ENCODE measurements at regions not wholly inside any gene's neighbourhood (a gene's known extent, or its start where the extent isn't known, plus 50 kb on each side); places are given as distances from the start of the nearest gene placed in this dataset.

DNA sequence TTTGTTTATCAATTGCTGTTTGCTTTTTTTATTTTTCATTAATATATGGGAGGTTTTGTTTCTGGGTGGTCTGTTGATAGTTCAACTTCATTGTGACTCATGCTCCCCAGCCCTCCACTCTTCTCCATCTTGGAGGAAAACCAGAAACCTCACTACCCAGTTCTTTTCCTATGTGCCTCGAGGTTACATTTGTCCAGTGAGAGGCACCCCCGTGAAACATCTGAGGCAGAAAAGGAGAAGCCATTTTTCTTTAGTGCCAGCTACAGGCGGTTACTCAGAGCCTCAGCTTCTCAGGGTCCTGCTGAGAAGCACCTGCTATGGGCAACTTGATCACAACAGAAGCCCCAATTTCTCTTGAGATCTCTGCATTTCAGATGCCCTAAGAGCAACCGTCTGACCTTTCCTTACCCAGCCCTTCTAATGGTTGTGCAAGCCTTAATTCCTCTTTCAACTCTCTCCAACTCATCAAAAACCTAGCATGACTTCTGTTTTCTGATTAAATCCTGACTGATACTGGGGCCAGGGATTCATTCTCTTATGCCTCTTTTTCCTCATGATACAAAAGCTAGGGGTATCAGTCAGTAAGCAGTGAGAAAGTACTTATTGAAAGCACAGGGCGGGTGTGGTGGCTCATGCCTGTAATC lies 144.6 kb downstream of the ELOVL4 start:
- Mint-ChIP-seq H3K4me1 (no peaks in the 10 kb centered on the region), H3K9me3 (peaks cover 0 to 22% (median 0%) of the 10 kb centered on the region in 7 donors), H3K4me3 (no peak overlapping the region), H3K27ac (no peak overlapping the region), H3K36me3 (peaks cover 0 to 3% of the 10 kb centered on the region in 2 donors), H3K27me3 (peaks cover 14 to 21% (median 16%) of the 10 kb centered on the region in 3 donors)
- ATAC-seq (ENCODE audit: low read depth in 2 of 2): no peak
- DNase-seq: no peak

DNA sequence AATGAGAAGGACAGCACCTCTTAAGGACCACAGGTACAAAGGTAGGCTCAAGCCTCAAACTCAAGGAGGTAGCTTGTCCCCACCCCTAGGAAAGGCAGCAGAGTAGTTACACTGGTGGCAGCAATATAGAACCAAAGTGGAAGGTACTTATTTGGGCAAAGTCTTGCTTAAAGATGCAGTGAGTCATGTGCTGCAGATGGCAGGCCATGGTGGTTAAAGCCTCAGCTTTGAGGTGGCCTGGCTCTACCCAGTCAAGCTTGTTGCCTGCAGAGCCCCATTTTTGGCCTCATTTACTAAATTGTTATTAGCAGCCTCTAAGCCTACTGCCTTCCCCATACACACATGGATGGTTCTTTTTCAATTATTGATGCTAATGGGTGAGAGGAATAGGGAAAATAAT lies 146.0 kb downstream of the ELOVL4 start:
- DNase-seq (no peak), ATAC-seq (ENCODE audit: low read depth in 2 of 2) (no peak)
- Mint-ChIP-seq H3K27ac (peak overlapping the region in 1 of 6 donors; percentile 71), H3K4me1 (no peaks in the 10 kb centered on the region), H3K27me3 (peaks cover 9 to 21% (median 15%) of the 10 kb centered on the region in 3 donors), H3K9me3 (peaks cover 0 to 13% (median 0%) of the 10 kb centered on the region in 7 donors), H3K36me3 (no peaks in the 10 kb centered on the region), H3K4me3 (no peak overlapping the region)

DNA sequence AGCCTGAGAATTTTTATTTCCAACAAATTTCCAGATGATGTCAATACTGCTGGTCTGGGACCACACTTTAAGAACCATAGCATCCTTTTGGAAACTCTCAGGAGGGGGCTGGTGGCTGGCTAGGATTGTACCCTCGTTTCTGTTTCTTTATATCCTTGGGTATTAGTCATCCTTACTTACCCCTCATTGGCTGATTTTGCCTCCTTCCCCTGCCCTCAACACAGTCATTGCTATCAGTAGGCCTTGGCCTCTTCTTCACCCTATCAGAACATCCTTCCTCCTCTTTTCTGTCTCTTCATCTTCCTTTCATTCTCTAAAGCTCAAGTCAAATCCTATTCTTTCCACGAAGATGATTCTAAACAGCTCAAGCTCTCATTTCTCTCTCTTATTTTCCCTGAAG lies 148.5 kb downstream of the ELOVL4 start:
- no peaks in the 10 kb centered on the region for H3K9me3 Mint-ChIP-seq
- H3K36me3 Mint-ChIP-seq: no peaks in the 10 kb centered on the region
- no peak for DNase-seq
- no peak for ATAC-seq (ENCODE audit: low read depth in 2 of 2)
- H3K27ac Mint-ChIP-seq: no peak overlapping the region
- H3K4me3 Mint-ChIP-seq: no peak overlapping the region
- H3K27me3 Mint-ChIP-seq: peaks cover 8 to 16% (median 11%) of the 10 kb centered on the region in 3 donors
- no peaks in the 10 kb centered on the region for H3K4me1 Mint-ChIP-seq

DNA sequence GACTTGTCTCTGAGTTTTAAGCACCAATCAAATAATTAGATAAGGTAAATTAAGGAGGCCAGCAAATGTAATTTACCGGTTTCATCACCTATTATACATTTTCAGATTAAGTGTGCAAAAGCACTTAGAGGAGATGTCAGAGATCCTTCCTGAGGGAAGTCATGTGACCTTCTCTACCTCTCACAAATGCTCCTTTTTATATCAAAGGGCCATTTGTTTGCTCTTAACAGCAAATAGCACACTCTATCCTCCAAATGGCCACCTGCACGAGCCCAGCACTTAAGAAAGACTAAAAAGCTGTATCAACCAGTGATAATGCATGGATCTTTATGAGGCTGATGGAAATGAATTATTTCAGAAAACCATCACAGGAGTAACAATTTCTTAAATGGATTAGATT lies 149.4 kb downstream of the ELOVL4 start:
- Mint-ChIP-seq H3K4me1 (no peaks in the 10 kb centered on the region), H3K27me3 (peaks cover 11 to 16% (median 12%) of the 10 kb centered on the region in 3 donors), H3K4me3 (no peak overlapping the region), H3K27ac (peak overlapping the region in 1 of 6 donors; percentile 13), H3K9me3 (no peaks in the 10 kb centered on the region), H3K36me3 (no peaks in the 10 kb centered on the region)
- DNase-seq (no peak), ATAC-seq (ENCODE audit: low read depth in 2 of 2) (no peak)

DNA sequence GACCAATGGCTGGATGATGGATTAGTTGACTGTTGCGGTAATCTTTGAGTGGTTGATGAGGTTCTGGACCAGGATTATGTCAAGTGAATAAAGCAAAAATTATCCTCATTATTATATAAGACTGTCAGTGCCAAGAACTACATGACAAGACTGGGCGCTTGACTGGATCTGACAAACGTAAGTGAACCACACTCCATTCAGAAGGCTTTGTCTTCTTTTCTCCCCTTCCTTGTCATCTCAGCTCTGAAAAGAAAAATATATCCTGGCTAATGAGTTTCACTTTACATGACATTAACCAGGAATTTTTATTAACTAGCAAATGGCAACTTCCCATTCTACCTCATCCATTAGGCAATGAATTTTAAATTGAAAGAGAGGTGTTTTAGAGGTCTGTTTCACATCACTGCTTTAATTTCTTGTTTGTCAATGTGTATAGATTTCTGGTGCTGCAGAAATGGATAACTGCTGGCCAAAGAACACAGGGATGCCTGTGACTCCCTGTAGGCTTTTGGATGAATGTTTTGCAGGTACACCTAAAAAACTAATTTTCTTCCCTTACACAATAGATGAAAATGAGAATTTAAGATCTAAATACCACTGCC lies 150.1 kb downstream of the ELOVL4 start:
- H3K36me3 Mint-ChIP-seq: no peaks in the 10 kb centered on the region
- no peak overlapping the region for H3K27ac Mint-ChIP-seq
- H3K4me3 Mint-ChIP-seq: no peak overlapping the region
- H3K27me3 Mint-ChIP-seq: peaks cover 11 to 18% (median 16%) of the 10 kb centered on the region in 3 donors
- H3K9me3 Mint-ChIP-seq: no peaks in the 10 kb centered on the region
- DNase-seq (no peak), ATAC-seq (ENCODE audit: low read depth in 2 of 2) (no peak)
- H3K4me1 Mint-ChIP-seq: no peaks in the 10 kb centered on the region

DNA sequence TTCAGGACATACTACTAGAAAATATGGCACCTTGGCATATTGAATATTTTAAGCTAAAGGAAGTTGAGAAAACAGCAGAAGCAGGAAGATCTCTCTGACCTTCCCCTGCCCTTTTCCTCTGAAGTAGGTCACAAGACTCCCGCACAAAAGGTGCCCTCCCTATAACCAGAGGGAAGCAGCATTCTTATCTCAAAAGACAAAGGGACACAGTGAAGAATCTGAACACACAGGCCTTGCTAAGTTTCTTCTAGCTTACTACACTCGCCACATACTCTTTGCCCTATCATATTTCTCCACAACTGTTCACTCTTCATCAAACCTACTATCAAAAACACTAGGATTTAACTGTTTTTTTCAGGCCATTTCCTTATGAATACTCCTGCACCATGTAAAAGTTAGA lies 151.2 kb downstream of the ELOVL4 start:
- H3K27ac Mint-ChIP-seq: no peak overlapping the region

DNA sequence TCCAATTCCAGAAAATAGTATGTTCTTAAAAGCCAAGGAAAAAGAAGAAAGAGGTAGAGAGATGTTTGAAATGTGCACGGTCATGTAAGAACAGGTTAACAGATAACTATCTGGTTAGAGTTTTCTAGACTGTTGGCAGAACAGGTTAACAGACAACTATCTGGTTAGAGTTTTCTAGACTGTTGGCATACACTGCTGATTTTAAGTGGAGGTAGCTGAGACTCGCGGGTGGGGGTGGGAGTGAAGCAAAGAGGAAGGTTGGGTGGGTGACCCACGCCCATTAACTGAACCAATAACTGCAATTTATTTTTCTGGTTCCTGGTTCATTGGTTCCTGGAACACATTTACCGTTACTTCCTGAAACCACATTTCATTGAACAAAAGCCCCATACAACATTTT lies 157.5 kb downstream of the ELOVL4 start:
- peaks cover 10 to 20% (median 13%) of the 10 kb centered on the region in 3 donors for H3K27me3 Mint-ChIP-seq
- H3K36me3 Mint-ChIP-seq: no peaks in the 10 kb centered on the region
- ATAC-seq (ENCODE audit: low read depth in 2 of 2) (no peak), DNase-seq (no peak)
- no peak overlapping the region for H3K4me3 Mint-ChIP-seq
- no peaks in the 10 kb centered on the region for H3K9me3 Mint-ChIP-seq
- peak overlapping the region in 1 of 6 donors; percentile 0 for H3K27ac Mint-ChIP-seq
- H3K4me1 Mint-ChIP-seq: no peaks in the 10 kb centered on the region

More for the DNA sequence above, 151.2 kb downstream of the ELOVL4 start:
- Mint-ChIP-seq H3K9me3 (no peaks in the 10 kb centered on the region), H3K4me1 (no peaks in the 10 kb centered on the region), H3K4me3 (no peak overlapping the region), H3K36me3 (no peaks in the 10 kb centered on the region), H3K27me3 (peaks cover 11 to 19% (median 16%) of the 10 kb centered on the region in 3 donors)
- ATAC-seq (ENCODE audit: low read depth in 2 of 2): no peak
- no peak for DNase-seq

DNA sequence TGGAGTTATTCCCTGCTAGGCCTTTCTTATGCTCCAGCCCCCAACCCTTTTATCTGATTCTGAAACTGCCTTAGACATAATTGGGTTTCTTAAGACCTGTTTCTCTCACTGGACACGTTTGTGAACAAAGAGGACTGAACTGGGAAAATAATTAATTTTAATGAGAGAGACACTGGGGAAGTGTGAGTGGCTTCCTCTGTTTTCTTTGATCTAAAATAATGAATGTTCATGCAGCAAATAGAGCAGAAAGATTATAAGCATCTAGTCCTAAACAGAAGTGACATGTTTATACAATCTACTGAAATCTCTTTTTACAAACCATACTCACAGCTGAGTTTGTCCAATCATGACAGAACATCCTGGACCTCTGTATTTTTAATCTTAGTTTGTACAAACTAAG lies 157.6 kb downstream of the SH3BGRL2 start:
- H3K4me3 Mint-ChIP-seq: no peak overlapping the region
- H3K36me3 Mint-ChIP-seq: no peaks in the 10 kb centered on the region
- H3K27me3 Mint-ChIP-seq: peaks cover 6 to 32% (median 22%) of the 10 kb centered on the region in 3 donors
- DNase-seq (no peak), ATAC-seq (ENCODE audit: low read depth in 2 of 2) (no peak)
- no peak overlapping the region for H3K27ac Mint-ChIP-seq
- no peaks in the 10 kb centered on the region for H3K4me1 Mint-ChIP-seq
- H3K9me3 Mint-ChIP-seq: no peaks in the 10 kb centered on the region

DNA sequence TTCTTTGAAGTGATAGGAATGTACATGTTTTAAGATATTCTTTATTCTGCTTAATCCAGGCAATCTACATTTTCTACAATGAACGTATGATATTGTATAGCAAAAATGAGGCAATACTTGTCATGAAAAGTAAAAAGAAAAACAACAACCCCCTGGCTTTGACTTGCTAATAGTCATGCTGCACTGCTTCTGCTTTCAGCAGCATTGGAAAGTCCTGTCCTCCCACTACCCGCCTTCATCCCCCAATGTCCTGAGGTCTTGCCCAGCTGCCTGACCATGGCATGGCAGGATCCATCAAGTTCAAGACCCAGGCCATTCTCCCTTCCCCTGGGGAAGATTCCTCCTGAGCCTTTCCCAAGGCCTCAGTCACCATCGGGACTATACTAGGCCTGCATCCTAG lies 156.5 kb downstream of the SH3BGRL2 start:
- peaks cover 8 to 27% (median 22%) of the 10 kb centered on the region in 3 donors for H3K27me3 Mint-ChIP-seq

DNA sequence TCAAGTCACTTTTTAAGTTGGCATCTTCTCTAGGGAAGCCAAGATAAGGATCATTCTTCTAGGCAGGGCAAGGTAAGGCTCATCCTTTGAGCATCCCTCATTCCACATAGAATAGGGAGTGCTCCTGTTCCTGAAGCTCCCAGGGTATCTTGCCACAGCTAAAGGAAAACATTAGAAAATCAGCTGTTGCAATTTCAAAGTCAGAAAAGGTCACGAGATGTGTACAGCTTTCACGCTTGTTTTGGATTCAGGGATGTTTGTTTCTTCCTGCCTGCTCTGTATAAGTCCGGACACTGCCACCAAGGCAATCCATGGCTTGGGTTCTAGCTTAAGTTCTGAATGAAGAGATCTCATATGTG lies 153.2 kb downstream of the SH3BGRL2 start:
- Mint-ChIP-seq H3K36me3 (no peaks in the 10 kb centered on the region), H3K27me3 (peaks cover 12 to 22% (median 22%) of the 10 kb centered on the region in 3 donors), H3K4me3 (no peak overlapping the region), H3K9me3 (no peaks in the 10 kb centered on the region), H3K4me1 (no peaks in the 10 kb centered on the region), H3K27ac (no peak overlapping the region)
- DNase-seq: no peak
- ATAC-seq (ENCODE audit: low read depth in 2 of 2): no peak

More for the DNA sequence above, 156.5 kb downstream of the SH3BGRL2 start:
- no peaks in the 10 kb centered on the region for H3K36me3 Mint-ChIP-seq
- no peak for DNase-seq
- H3K4me1 Mint-ChIP-seq: no peaks in the 10 kb centered on the region
- no peak overlapping the region for H3K27ac Mint-ChIP-seq
- H3K4me3 Mint-ChIP-seq: no peak overlapping the region
- H3K9me3 Mint-ChIP-seq: no peaks in the 10 kb centered on the region
- no peak for ATAC-seq (ENCODE audit: low read depth in 2 of 2)

DNA sequence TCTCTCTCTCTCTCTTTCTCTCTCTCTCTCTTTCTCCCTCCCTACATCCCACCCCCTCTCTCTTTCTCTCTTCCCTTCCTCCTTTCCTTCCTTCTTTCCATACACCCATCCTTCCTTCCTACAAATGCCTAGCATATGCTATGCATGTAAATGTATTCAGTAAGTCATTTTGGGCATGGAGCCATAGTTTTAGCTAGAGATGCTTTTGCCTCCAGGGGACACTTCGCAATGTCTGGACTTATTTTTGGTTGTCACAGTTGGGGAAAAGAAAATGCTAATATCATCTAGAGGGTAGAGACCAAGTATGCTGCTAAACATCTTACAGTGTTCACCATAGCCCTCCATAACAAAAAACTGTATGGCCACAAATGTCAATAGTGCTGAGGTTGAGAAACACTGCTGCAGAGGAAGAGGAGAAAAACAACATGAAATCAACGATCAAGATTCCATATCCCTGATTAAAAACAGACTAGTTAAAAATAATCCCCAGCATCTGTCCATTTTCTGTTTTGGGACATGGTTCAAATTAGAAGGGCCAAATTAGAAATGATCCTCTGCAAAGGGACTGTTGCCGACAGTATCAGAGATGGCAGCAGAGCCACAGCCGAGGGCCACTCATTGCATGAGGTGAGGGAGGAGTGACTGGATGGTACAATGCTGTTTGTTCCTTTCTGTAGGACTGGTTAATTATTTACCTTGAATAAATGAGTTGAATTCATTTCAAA lies 152.7 kb downstream of the SH3BGRL2 start:
- Mint-ChIP-seq H3K36me3 (no peaks in the 10 kb centered on the region), H3K4me1 (no peaks in the 10 kb centered on the region), H3K27me3 (peaks cover 12 to 22% (median 22%) of the 10 kb centered on the region in 3 donors), H3K27ac (no peak overlapping the region), H3K9me3 (no peaks in the 10 kb centered on the region), H3K4me3 (no peak overlapping the region)
- no peak for DNase-seq
- ATAC-seq (ENCODE audit: low read depth in 2 of 2): no peak

DNA sequence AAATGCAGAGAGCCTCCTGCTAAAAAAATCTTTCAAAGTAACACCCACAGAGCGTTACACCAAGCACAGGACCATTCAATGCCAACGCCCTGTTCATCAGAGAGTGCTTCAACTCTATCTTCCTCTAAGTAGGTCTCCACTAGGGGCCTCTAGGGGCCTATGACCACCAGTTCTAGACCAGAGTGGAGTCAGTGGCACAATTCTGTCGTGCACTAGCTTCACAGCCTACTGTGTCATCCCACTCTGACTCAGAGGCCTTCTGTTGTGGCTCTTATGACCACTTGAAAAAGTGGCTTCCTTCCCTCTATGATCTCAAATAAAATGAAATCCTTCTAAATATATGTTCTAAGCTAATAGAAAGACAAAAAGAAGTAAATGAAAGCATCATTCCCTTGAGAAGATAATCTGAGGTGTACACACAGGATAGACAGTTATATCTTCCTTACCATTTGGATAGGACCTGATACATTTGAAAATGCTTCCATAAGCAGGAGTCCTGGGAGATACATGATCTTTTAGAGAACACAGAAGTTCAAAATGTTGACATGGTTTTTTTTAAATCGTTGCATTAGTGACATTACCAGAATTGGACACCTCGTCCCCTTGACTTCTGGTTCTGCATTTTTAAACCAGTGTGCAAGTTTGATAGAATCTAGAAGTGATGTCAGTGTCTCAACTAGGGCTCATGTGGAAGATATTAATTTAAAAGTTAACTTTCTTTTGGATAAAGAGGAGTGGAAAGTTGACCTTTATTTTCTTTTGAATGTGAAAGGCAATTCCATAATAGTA lies 151.9 kb downstream of the SH3BGRL2 start:
- H3K4me3 Mint-ChIP-seq: no peak overlapping the region
- H3K9me3 Mint-ChIP-seq: no peaks in the 10 kb centered on the region
- peaks cover 12 to 22% (median 22%) of the 10 kb centered on the region in 3 donors for H3K27me3 Mint-ChIP-seq
- no peak overlapping the region for H3K27ac Mint-ChIP-seq
- peaks cover 0 to 5% (median 0%) of the 10 kb centered on the region in 3 donors for H3K4me1 Mint-ChIP-seq
- no peak for ATAC-seq (ENCODE audit: low read depth in 2 of 2)
- H3K36me3 Mint-ChIP-seq: no peaks in the 10 kb centered on the region
- no peak for DNase-seq

DNA sequence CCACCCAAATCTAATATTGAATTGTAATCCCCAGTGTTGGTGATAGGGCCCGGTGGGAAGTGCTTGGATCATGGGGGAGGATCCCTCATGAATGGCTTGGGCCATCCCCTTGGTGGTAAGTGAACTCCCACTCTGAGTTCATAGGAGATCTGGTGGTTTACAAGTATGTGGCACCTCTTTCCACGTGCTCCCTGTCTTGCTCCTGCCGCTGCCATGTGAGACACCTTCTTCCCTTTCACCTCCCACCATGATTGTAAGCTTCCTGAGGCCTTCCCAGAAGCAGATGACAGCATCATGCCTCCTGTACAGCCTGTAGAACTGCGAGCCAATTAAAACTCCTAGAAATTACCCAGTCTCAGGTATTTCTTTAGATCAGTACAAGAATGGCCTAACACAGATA lies 150.8 kb downstream of the SH3BGRL2 start:
- ATAC-seq (ENCODE audit: low read depth in 2 of 2) (no peak), DNase-seq (no peak)
- Mint-ChIP-seq H3K36me3 (no peaks in the 10 kb centered on the region), H3K4me1 (peaks cover 0 to 12% (median 6%) of the 10 kb centered on the region in 3 donors), H3K9me3 (no peaks in the 10 kb centered on the region), H3K27me3 (peaks cover 12 to 24% (median 20%) of the 10 kb centered on the region in 3 donors), H3K27ac (no peak overlapping the region), H3K4me3 (peak overlapping the region in 1 of 8 donors; percentile 2)
